ENCODE measurements at regions not wholly inside any gene's neighbourhood (a gene's known extent, or its start where the extent isn't known, plus 50 kb on each side); places are given as distances from the start of the nearest gene placed in this dataset.

- intact Hi-C loops (cut with DNase I; ENCODE audit: low total_unique reads), result no loop called here
- 25 to 27% methylated on average over 3 of the region's 3 CpGs for WGBS, 2 donors
These were observed 314.8 kb upstream of the GOT2 start for GRCh38 chr16:59048876-59049275.

GRCh38 chr16:59047114-59047513, 313.0 kb upstream of the GOT2 start:
- TF ChIP-seq POLR2A (IDR thresholded peaks at IDR 0.05), result no peak
- no peak for TF ChIP-seq CTCF (IDR thresholded peaks at IDR 0.05)
- 73 to 91% methylated on average over 4 of the region's 4 CpGs for whole genome bisulfite sequencing, 2 donors
- intact Hi-C loops (cut with DNase I; ENCODE audit: low total_unique reads), result no loop called here

More at GRCh38 chr16:59048876-59049275, 314.8 kb upstream of the GOT2 start:
- DNase-seq (ENCODE audit: low spot score in 2 of 2), result no peak
- H3K4me3 ChIP-seq (ENCODE audit: low read depth, poor library complexity, severe bottlenecking), result no peak overlapping the region
- TF ChIP-seq CTCF (IDR thresholded peaks at IDR 0.05) (no peak), POLR2A (IDR thresholded peaks at IDR 0.05) (no peak)

GRCh38 chr16:59046335-59046734, 312.2 kb upstream of the GOT2 start:
- TF ChIP-seq CTCF (IDR thresholded peaks at IDR 0.05), result no peak
- no peak overlapping the region for H3K4me3 ChIP-seq (ENCODE audit: low read depth, poor library complexity, severe bottlenecking)
- WGBS, 2 donors, result 89 to 94% methylated on average over 4 of the region's 4 CpGs
- no peak for DNase-seq (ENCODE audit: low spot score in 2 of 2)
- intact Hi-C loops (cut with DNase I; ENCODE audit: low total_unique reads), result no loop called here

More at GRCh38 chr16:59047114-59047513, 313.0 kb upstream of the GOT2 start:
- H3K4me3 ChIP-seq (ENCODE audit: low read depth, poor library complexity, severe bottlenecking), result no peak overlapping the region
- DNase-seq (ENCODE audit: low spot score in 2 of 2), result no peak

DNA sequence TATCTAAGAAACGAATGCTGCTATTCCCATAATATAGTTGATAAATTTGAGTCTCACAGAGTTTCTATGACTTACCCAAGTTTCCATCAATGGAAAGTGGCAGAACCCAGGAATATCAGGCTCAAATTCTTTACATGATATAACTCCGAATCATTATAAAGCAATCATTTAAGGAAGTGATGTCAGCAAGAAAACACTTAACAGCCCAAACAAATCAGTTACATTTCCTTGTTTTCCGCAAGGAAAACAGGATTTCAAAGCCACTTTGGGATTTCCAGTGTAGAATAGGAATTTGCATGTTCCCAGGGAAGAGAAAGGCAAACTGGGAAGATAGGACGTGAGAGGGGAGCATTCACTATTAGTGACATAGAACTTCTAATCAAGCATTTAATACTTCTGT, 311.4 kb upstream of the GOT2 start:
- 72 to 77% methylated on average over 4 of the region's 4 CpGs for WGBS, 2 donors
- TF ChIP-seq CTCF (IDR thresholded peaks at IDR 0.05), result no peak
- no peak for TF ChIP-seq POLR2A (IDR thresholded peaks at IDR 0.05)
- no peak overlapping the region for H3K4me3 ChIP-seq (ENCODE audit: low read depth, poor library complexity, severe bottlenecking)
- intact Hi-C loops (cut with DNase I; ENCODE audit: low total_unique reads), result no loop called here
- DNase-seq (ENCODE audit: low spot score in 2 of 2), result no peak

DNA sequence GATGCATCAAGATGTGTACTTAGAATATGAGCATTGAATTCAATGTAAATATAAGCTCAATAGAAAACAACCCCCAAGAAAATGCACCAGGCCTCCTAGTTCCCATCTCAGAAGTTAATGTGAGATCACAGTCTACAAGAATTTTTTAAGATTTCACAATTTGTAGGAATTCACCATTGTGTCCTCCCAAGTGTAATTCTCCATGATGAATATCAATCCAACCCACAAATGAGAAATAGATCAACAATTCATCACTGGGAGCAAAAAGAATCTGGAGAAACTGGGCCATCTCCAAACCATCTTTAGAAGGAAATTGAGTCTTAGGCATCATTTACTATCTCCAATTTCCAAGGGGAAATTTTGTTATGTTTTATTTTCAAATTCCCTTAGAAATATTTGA, 310.5 kb upstream of the GOT2 start:
- TF ChIP-seq POLR2A (IDR thresholded peaks at IDR 0.05) (no peak), CTCF (IDR thresholded peaks at IDR 0.05) (no peak)
- H3K4me3 ChIP-seq (ENCODE audit: low read depth, poor library complexity, severe bottlenecking), result no peak overlapping the region
- intact Hi-C loops (cut with DNase I; ENCODE audit: low total_unique reads), result no loop called here
- no peak for DNase-seq (ENCODE audit: low spot score in 2 of 2)

GRCh38 chr16:59042301-59042700, 308.2 kb upstream of the GOT2 start:
- intact Hi-C loops (cut with DNase I; ENCODE audit: low total_unique reads), result no loop called here
- DNase-seq (ENCODE audit: low spot score in 2 of 2), result no peak
- no peak for TF ChIP-seq POLR2A (IDR thresholded peaks at IDR 0.05)
- TF ChIP-seq CTCF (IDR thresholded peaks at IDR 0.05), result no peak
- H3K4me3 ChIP-seq (ENCODE audit: low read depth, poor library complexity, severe bottlenecking), result no peak overlapping the region
- WGBS, 2 donors, result 79 to 90% methylated on average over 2 of the region's 2 CpGs

Data from lower leg skin (tissue), 4 donors.